Suppressor macrophage treated with lipopolysaccharide for 4 hours (primary cell): ENCODE measurements at regions not wholly inside any gene's neighbourhood (a gene's known extent, or its start where the extent isn't known, plus 50 kb on each side); places are given as distances from the start of the nearest gene placed in this dataset.

Source experiments
- DNase-seq: peaks from one replicate; pipeline ENCODE4 v3.0.0-alpha.2; 2020

GRCh38 chr12:19058235-19059021 is 71.1 kb upstream of the PLEKHA5 start:
- no peak for DNase-seq

GRCh38 chr12:19064713-19065112 is 64.8 kb upstream of the PLEKHA5 start:
- no peak for DNase-seq

DNA sequence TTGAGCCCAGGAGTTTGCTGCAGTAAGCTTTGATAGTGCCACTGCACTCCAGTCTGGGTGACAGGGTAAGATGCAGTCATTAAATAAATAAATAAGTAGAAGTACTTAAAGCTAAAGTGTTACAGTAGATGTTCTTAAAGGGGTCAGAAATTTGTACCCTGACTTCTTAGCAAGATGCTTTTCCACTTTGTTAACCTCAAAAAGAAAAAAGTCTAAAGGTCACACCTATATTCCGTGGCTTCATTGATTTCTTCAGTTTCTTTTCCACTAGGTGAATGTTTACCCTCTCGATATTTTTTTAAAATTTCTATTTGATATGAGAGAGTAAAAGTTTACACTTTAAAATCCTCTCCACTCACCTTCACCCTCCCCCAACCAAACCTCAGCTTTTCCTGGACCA is 64.3 kb upstream of the PLEKHA5 start:
- no peak for DNase-seq

DNA sequence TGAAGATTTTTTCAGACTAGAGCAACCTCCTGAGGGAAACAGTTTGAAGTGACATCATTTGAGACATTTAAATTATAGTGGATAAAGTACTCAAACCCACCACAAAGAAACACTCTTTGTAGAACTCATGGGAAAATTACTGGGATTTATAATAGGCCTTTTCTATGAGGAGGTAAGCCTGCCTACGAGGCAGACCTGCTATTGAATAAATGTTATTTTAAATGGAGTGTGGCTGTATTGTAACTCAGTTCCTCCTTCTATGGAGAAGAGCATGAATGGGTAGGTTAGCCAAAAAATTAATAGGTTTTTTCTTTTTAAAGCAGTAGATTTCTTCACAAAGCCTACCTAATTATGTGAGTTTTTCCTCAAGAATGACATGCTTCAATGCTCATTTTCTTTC is 63.7 kb upstream of the PLEKHA5 start:
- DNase-seq, result no peak

GRCh38 chr12:19066475-19067001 is 63.0 kb upstream of the PLEKHA5 start:
- no peak for DNase-seq

GRCh38 chr12:19068137-19068536 is 61.4 kb upstream of the PLEKHA5 start:
- no peak for DNase-seq

- DNase-seq, result no peak
Observed at GRCh38 chr12:19070341-19070740, 59.2 kb upstream of the PLEKHA5 start.

DNA sequence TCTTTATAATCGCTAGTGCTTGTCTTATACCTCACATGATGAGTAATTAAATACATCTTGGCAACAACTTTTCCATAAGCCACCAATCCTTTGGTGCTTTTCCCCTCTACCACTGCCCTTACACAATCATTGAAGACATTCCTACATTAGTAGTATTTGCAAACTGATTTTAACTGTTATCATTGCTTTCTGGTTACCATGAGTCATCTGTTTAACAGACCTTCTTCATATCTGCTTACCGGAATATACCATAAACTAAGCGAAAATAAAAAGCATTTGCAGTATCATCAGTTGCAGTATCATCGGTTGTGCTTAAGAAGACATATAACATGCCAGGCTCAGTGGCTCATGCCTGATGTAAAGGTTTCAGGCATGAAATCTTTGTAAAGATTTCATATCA is 54.8 kb upstream of the PLEKHA5 start:
- no peak for DNase-seq

DNA sequence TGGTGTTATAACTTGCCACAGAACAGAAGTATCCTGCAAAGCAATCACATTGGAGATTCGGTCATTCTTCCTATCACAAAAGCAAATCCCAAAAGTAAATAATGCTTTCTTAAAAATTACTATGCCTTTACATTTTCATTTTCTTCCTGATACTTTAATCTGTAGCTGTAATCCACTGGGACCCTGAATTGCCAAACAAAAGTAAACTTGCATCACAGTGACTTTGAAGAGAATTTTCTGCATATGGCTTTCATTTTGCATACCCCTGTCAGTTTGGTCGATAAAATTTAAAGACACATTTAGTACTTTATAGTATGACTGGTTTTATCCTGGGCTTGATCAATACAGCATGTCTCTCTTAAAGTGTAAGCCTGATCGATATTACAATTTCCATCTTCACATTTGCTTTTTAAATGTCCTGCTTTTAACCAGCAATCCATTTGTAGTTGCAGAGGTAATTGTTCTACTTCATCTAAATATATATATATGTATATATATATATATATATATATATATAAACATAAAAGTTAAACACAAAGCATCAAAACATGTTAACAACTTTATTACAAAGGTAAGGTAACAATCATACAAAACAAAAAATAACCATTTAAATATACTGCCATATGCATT is 53.7 kb upstream of the PLEKHA5 start:
- no peak for DNase-seq
